HCT116 (cell line): ENCODE measurements at regions not wholly inside any gene's neighbourhood (a gene's known extent, or its start where the extent isn't known, plus 50 kb on each side); places are given as distances from the start of the nearest gene placed in this dataset.

Source experiments
- ATAC-seq: fragments of 200-7000 bp; cut with Tn5 transposase; 2 replicates; pipeline ENCODE4 v1.9.1; 2020; ENCODE audit warnings: mild to moderate bottlenecking, moderate library complexity
- BruUV-seq: library from RNA; stranded (reverse); fragments of 400-500 nt; replicated peaks from 2 replicates; lab custom pipeline; 2021; lab: Mats Ljungman, UMichigan
- CTCF ChIA-PET: fragments of 300-600 bp; sonication (Branson Sonifier 250); formaldehyde crosslinking; loops from one replicate; lab custom pipeline; 2021; ENCODE audit warnings: antibody characterized with exemption; lab: Charles Lee
- POLR2A ChIA-PET: fragments of 300-600, 350-600 bp; sonication (Branson Sonifier 250); formaldehyde crosslinking; loops from one replicate; lab custom pipeline; 2021; ENCODE audit warnings: antibody characterized with exemption; lab: Charles Lee
- RAD21 ChIA-PET, 2 experiments: fragments of 300-600 bp; sonication (Branson Sonifier 250); formaldehyde crosslinking; loops; one replicate each; lab custom pipeline; 2023; ENCODE audit warnings: low total read pairs in 2 of 2; ENCODE audit not compliant: uncharacterized antibody in 2 of 2, unreplicated experiment in 2 of 2, low non-redundant PET in 1 of 2; lab: Charles Lee
- DNase-seq: peaks from one replicate; pipeline ENCODE4 v3.0.0-alpha.2; 2010; ENCODE audit warnings: low read depth, low spot score
- H2AFZ ChIP-seq: fragments of 200-600 bp; shearing (Covaris generic), sonication (generic); 2 replicates; pipeline ENCODE4 v1.6.1; 2017; ENCODE audit warnings: low read depth, mixed run types, mixed read lengths, antibody characterized with exemption, low read length; ENCODE audit not compliant: poor library complexity, severe bottlenecking
- H3K27ac ChIP-seq: 2 replicates; pipeline ENCODE4 v1.5.1; 2012; ENCODE audit warnings: low read depth, low read length
- H3K27me3 ChIP-seq: fragments of 200-600 bp; sonication (generic); 2 replicates; pipeline ENCODE4 v1.6.1; 2016; ENCODE audit warnings: mixed run types, low read length, mixed read lengths; ENCODE audit not compliant: insufficient read depth
- H3K36me3 ChIP-seq, 2 experiments: fragments of 200-500 bp in 1 of 2; fragments of 200-600 bp in 1 of 2; sonication (Bioruptor generic) in 1 of 2; sonication (generic) in 1 of 2; 2 replicates each; pipeline versions ENCODE4 v1.5.1 to v1.6.1; 2014 to 2016; ENCODE audit warnings: low read length in 2 of 2, inconsistent platforms in 1 of 2, mixed read lengths in 1 of 2, mixed run types in 1 of 2; ENCODE audit not compliant: insufficient read depth in 2 of 2, control insufficient read depth in 1 of 2
- H3K4me1 ChIP-seq, 2 experiments: fragments of 200-600 bp in 1 of 2; sonication (generic) in 1 of 2; 2 replicates each; pipeline versions ENCODE4 v1.5.1 to v1.6.1; 2012 to 2017; ENCODE audit warnings: low read length in 2 of 2, inconsistent platforms in 1 of 2, mild to moderate bottlenecking in 1 of 2, mixed read lengths in 1 of 2, mixed run types in 1 of 2, moderate library complexity in 1 of 2; ENCODE audit not compliant: insufficient read depth in 2 of 2, control insufficient read depth in 1 of 2
- H3K4me2 ChIP-seq: fragments of 200-600 bp; sonication (generic); 2 replicates; pipeline ENCODE4 v1.6.1; 2017; ENCODE audit warnings: mixed run types, low read length, mixed read lengths
- H3K4me3 ChIP-seq, 2 experiments: fragments of 200-600 bp in 1 of 2; sonication (generic) in 1 of 2; replicated peaks in 1 of 2; 2 replicates each; pipeline ENCODE4 v1.5.1; 2011 to 2016; ENCODE audit warnings: low read length in 2 of 2, control low read depth in 1 of 2, low read depth in 1 of 2, mild to moderate bottlenecking in 1 of 2, mixed read lengths in 1 of 2, mixed run types in 1 of 2
- H3K79me2 ChIP-seq: fragments of 200-600 bp; sonication (generic); 2 replicates; pipeline ENCODE4 v1.6.1; 2017; ENCODE audit warnings: mild to moderate bottlenecking, mixed run types, low read length, moderate library complexity, mixed read lengths; ENCODE audit not compliant: insufficient read depth
- H3K9ac ChIP-seq: fragments of 200-600 bp; sonication (generic); 2 replicates; pipeline ENCODE4 v1.6.1; 2016; ENCODE audit warnings: low read length, mixed read lengths
- H3K9me2 ChIP-seq: fragments of 200-600 bp; sonication (generic), shearing (Covaris generic); 2 replicates; pipeline ENCODE4 v1.6.1; 2017; ENCODE audit warnings: mixed run types, mild to moderate bottlenecking, moderate library complexity; ENCODE audit not compliant: insufficient read depth
- H3K9me3 ChIP-seq, 2 experiments: fragments of 200-500 bp in 1 of 2; fragments of 200-600 bp in 1 of 2; sonication (Bioruptor generic) in 1 of 2; sonication (generic) in 1 of 2; 2 replicates each; pipeline ENCODE4 v1.6.1; 2014 to 2017; ENCODE audit warnings: low read length in 2 of 2, mixed read lengths in 2 of 2, inconsistent platforms in 1 of 2, low read depth in 1 of 2, mild to moderate bottlenecking in 1 of 2, mixed run types in 1 of 2, moderate library complexity in 1 of 2; ENCODE audit not compliant: control insufficient read depth in 1 of 2, insufficient read depth in 1 of 2
- H4K20me1 ChIP-seq: fragments of 200-600 bp; sonication (generic), shearing (Covaris generic); 2 replicates; pipeline ENCODE4 v1.6.1; 2017; ENCODE audit warnings: mixed run types, mild to moderate bottlenecking, moderate library complexity; ENCODE audit not compliant: insufficient read depth
- CBX3 ChIP-seq: IDR thresholded peaks from 2 replicates; pipeline ENCODE4 v1.6.1; 2012; ENCODE audit warnings: low read depth
- CEBPB ChIP-seq: IDR thresholded peaks from 2 replicates; pipeline ENCODE4 v1.6.1; 2012; ENCODE audit warnings: low read depth
- EGR1 ChIP-seq: IDR thresholded peaks from 2 replicates; pipeline ENCODE4 v1.6.1; 2012; ENCODE audit warnings: low read depth
- FOSL1 ChIP-seq: IDR thresholded peaks from 2 replicates; pipeline ENCODE4 v1.6.1; 2012; ENCODE audit warnings: low read depth
- POLR2A ChIP-seq: IDR thresholded peaks from 2 replicates; pipeline ENCODE4 v1.7.0; 2011; ENCODE audit warnings: borderline replicate concordance; ENCODE audit not compliant: insufficient read depth, insufficient read length; ENCODE audit errors: extremely low read depth
- RAD21 ChIP-seq: IDR thresholded peaks from 2 replicates; pipeline ENCODE4 v1.6.1; 2012; ENCODE audit warnings: low read depth, mild to moderate bottlenecking
- SIN3A ChIP-seq: IDR thresholded peaks from 2 replicates; pipeline ENCODE4 v1.6.1; 2012; ENCODE audit warnings: low read depth
- SRF ChIP-seq: IDR thresholded peaks from 2 replicates; pipeline ENCODE4 v1.6.1; 2012; ENCODE audit warnings: low read depth
- YY1 ChIP-seq: IDR thresholded peaks from 2 replicates; pipeline ENCODE4 v1.6.1; 2011; ENCODE audit warnings: low read length, low read depth, moderate library complexity, mild to moderate bottlenecking; ENCODE audit not compliant: insufficient replicate concordance; ENCODE audit errors: extremely low read depth
- ZFX ChIP-seq: fragments of 450-650 bp; IDR thresholded peaks from 2 replicates; pipeline ENCODE4 v1.6.1; 2017
- ZNF274 ChIP-seq: fragments of 200-500 bp; sonication (Bioruptor generic); IDR thresholded peaks from 2 replicates; pipeline ENCODE4 v1.6.1; 2014; ENCODE audit warnings: mild to moderate bottlenecking, low read depth, low read length, inconsistent platforms
- intact Hi-C: fragments of 100-400 bp; cut with micrococcal nuclease; formaldehyde crosslinking; loops from 2 replicates; pipeline ENCODE4 v1.10.0; 2022
- TF ChIP-seq, protein P1 (sequence below): IDR thresholded peaks from 2 replicates; pipeline ENCODE4 v1.6.1; 2012; ENCODE audit warnings: low read depth
- TF ChIP-seq, protein P2 (sequence below): IDR thresholded peaks from 2 replicates; pipeline ENCODE4 v1.6.1; 2011; ENCODE audit warnings: mild to moderate bottlenecking, low read length, moderate library complexity; ENCODE audit not compliant: insufficient replicate concordance; ENCODE audit errors: extremely low read depth
- TF ChIP-seq, protein P3 (sequence below): IDR thresholded peaks from 2 replicates; pipeline ENCODE4 v1.6.1; 2012
- TF ChIP-seq, protein P4 (sequence below): IDR thresholded peaks from 2 replicates; pipeline ENCODE4 v1.6.1; 2012

DNA sequence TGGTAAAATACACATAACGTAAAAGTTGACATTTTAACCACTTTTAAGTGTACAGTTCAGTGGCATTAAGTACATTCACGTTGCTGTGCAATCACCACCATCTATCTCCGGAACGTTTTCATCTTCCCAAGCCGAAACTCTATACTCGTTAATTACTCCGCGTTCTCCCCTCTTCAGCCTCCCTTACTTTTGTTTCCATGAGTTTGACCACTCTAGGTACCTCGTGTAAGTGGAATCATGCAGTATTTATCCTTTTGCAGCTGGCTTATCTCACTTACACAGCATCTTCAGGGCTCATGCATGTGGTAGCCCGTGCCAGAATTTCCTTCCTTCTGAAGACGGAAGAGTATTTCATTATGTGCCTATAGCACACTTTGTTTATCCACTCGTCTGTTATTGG, 225.2 kb downstream of the SLC4A3 start:
- no peak overlapping the region for H2AFZ ChIP-seq
- H3K36me3 ChIP-seq = peaks cover 10% of the 10 kb centered on the region in 2 experiments; a peak in 3 of 4 replicates
- no peak overlapping the region for H3K9ac ChIP-seq
- H3K4me1 ChIP-seq = peaks cover 0 to 7% of the 10 kb centered on the region in 2 experiments; a peak in 1 of 4 replicates
- ChIA-PET RAD21 (no interaction called here), CTCF (no interaction called here), POLR2A (no interaction called here)
- DNase-seq = no peak
- no peaks in the 10 kb centered on the region for H3K9me2 ChIP-seq
- no peaks in the 10 kb centered on the region for H4K20me1 ChIP-seq
- intact Hi-C loops = no loop called here
- H3K27me3 ChIP-seq = no peaks in the 10 kb centered on the region
- H3K4me2 ChIP-seq = no peak overlapping the region
- no peaks in the 10 kb centered on the region; the same call in 1 of the 2 replicates for H3K79me2 ChIP-seq
- no TSS peak for BruUV-seq
- TF ChIP-seq FOSL1 (no peak), SIN3A (no peak), EGR1 (no peak), YY1 (no peak), CEBPB (no peak), POLR2A (no peak), ZNF274 (no peak), SRF (no peak), CBX3 (no peak), ZFX (no peak), RAD21 (no peak)
- TF ChIP-seq, protein P1, sequence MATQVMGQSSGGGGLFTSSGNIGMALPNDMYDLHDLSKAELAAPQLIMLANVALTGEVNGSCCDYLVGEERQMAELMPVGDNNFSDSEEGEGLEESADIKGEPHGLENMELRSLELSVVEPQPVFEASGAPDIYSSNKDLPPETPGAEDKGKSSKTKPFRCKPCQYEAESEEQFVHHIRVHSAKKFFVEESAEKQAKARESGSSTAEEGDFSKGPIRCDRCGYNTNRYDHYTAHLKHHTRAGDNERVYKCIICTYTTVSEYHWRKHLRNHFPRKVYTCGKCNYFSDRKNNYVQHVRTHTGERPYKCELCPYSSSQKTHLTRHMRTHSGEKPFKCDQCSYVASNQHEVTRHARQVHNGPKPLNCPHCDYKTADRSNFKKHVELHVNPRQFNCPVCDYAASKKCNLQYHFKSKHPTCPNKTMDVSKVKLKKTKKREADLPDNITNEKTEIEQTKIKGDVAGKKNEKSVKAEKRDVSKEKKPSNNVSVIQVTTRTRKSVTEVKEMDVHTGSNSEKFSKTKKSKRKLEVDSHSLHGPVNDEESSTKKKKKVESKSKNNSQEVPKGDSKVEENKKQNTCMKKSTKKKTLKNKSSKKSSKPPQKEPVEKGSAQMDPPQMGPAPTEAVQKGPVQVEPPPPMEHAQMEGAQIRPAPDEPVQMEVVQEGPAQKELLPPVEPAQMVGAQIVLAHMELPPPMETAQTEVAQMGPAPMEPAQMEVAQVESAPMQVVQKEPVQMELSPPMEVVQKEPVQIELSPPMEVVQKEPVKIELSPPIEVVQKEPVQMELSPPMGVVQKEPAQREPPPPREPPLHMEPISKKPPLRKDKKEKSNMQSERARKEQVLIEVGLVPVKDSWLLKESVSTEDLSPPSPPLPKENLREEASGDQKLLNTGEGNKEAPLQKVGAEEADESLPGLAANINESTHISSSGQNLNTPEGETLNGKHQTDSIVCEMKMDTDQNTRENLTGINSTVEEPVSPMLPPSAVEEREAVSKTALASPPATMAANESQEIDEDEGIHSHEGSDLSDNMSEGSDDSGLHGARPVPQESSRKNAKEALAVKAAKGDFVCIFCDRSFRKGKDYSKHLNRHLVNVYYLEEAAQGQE = no peak
- TF ChIP-seq, protein P2, sequence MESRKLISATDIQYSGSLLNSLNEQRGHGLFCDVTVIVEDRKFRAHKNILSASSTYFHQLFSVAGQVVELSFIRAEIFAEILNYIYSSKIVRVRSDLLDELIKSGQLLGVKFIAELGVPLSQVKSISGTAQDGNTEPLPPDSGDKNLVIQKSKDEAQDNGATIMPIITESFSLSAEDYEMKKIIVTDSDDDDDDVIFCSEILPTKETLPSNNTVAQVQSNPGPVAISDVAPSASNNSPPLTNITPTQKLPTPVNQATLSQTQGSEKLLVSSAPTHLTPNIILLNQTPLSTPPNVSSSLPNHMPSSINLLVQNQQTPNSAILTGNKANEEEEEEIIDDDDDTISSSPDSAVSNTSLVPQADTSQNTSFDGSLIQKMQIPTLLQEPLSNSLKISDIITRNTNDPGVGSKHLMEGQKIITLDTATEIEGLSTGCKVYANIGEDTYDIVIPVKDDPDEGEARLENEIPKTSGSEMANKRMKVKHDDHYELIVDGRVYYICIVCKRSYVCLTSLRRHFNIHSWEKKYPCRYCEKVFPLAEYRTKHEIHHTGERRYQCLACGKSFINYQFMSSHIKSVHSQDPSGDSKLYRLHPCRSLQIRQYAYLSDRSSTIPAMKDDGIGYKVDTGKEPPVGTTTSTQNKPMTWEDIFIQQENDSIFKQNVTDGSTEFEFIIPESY = no peak
- TF ChIP-seq, protein P3, sequence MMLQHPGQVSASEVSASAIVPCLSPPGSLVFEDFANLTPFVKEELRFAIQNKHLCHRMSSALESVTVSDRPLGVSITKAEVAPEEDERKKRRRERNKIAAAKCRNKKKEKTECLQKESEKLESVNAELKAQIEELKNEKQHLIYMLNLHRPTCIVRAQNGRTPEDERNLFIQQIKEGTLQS = no peak
- TF ChIP-seq, protein P4, sequence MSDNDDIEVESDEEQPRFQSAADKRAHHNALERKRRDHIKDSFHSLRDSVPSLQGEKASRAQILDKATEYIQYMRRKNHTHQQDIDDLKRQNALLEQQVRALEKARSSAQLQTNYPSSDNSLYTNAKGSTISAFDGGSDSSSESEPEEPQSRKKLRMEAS = no peak
- H3K4me3 ChIP-seq = no peak overlapping the region
- no peak overlapping the region for H3K27ac ChIP-seq
- no peaks in the 10 kb centered on the region for H3K9me3 ChIP-seq
- ATAC-seq = no peak
